Central memory CD8-positive, alpha-beta T cell (primary cell): ENCODE measurements at regions not wholly inside any gene's neighbourhood (a gene's known extent, or its start where the extent isn't known, plus 50 kb on each side); places are given as distances from the start of the nearest gene placed in this dataset.

Experiments
- ATAC-seq: fragments of 150-1000 bp; cut with Tn5 transposase; replicated peaks from 2 replicates; pipeline ENCODE4 v1.10.0; 2022; ENCODE audit warnings: mild to moderate bottlenecking, moderate FRiP score, moderate number of reproducible peaks; ENCODE audit not compliant: poor library complexity, severe bottlenecking; ENCODE audit errors: extremely low read depth
- DNase-seq, 2 donors: peaks; one replicate each; pipeline ENCODE4 v3.0.0; 2021; ENCODE audit warnings: low spot score in 2 of 2
- H3K27ac Mint-ChIP-seq: one replicate; pipeline ENCODE4 v1.8.0; 2022; ENCODE audit warnings: low read depth, mild to moderate bottlenecking, moderate library complexity, mixed read lengths
- H3K27me3 Mint-ChIP-seq: one replicate; pipeline ENCODE4 v1.8.0; 2022; ENCODE audit warnings: mixed read lengths
- H3K36me3 Mint-ChIP-seq: one replicate; pipeline ENCODE4 v1.8.0; 2022; ENCODE audit warnings: mild to moderate bottlenecking, moderate library complexity, mixed read lengths; ENCODE audit not compliant: insufficient read depth
- H3K4me1 Mint-ChIP-seq: one replicate; pipeline ENCODE4 v1.8.0; 2022; ENCODE audit warnings: mixed read lengths
- H3K4me3 Mint-ChIP-seq: one replicate; pipeline ENCODE4 v1.8.0; 2022; ENCODE audit warnings: mild to moderate bottlenecking, moderate library complexity, mixed read lengths
- H3K9me3 Mint-ChIP-seq: one replicate; pipeline ENCODE4 v1.8.0; 2022; ENCODE audit warnings: mixed read lengths

DNA sequence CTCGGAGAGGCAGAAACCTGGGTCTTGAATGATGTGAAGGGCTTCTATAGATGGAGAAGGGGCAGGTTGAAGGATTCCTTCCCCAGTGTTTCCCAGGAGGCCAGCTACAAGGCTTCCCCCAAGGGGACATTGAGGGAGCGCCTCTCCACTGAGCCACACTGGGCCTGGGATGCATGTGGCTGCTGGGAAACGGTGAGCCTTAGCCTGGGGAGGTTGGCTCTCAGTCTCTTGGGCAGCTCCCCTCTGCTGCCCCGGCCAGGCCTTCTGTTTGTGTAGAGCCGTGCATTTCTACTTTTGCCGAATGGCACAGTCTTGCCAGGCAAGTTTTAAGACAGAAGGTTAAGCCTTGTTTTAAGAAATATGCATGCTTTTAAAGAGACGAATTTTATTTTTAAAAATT lies 254.4 kb upstream of the POU3F1 start:
- H3K27ac Mint-ChIP-seq, result no peak overlapping the region
- no peak for ATAC-seq
- H3K36me3 Mint-ChIP-seq, result peaks cover 2% of the 10 kb centered on the region
- no peaks in the 10 kb centered on the region for H3K4me1 Mint-ChIP-seq
- peaks cover 72% of the 10 kb centered on the region for H3K27me3 Mint-ChIP-seq
- no peak overlapping the region for H3K4me3 Mint-ChIP-seq
- DNase-seq, result no peak
- H3K9me3 Mint-ChIP-seq, result no peaks in the 10 kb centered on the region

DNA sequence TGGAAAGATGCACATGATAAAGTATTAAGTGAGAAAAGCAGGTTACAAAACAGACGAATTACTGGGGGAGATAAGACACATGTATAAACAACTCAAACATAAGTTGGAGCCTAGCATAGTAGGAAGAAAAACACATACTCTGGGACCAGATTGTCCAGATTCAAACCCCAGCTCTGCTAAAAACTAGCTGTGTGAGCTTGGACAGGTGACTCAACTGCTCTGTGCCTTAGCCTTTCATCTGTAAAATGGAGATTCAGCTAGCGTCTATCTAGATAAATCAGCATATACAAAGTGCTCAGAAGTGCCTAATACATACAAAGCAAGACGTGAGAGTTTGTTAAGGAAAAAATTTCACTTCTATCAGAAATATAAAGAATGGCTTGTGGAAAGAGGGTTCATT lies 254.0 kb upstream of the POU3F1 start:
- Mint-ChIP-seq H3K27ac (no peak overlapping the region), H3K9me3 (no peaks in the 10 kb centered on the region), H3K4me1 (no peaks in the 10 kb centered on the region), H3K4me3 (no peak overlapping the region), H3K27me3 (peaks cover 69% of the 10 kb centered on the region), H3K36me3 (peaks cover 2% of the 10 kb centered on the region)
- DNase-seq (no peak), ATAC-seq (no peak)

DNA sequence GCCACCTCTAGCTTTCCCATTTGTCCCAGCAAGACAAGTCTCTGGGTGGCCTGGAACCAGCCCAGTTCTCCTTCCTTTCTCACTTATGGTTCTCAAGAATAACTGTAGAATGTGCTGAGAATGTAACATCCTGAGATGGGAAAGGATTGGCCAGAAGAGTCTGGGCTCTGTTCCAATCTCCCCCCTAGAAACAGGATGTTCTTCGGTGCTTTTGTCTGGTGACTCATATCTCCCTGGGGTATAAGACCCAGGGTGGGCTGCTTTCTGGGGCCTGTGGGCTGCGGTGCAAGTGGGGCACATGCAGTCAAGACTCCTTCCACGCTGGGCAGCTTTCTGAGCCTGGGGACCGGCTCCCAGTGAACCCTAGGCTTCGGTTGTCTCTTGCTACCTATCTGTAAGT lies 251.2 kb upstream of the POU3F1 start:
- H3K4me3 Mint-ChIP-seq, result no peak overlapping the region
- H3K27ac Mint-ChIP-seq, result no peak overlapping the region
- no peak for ATAC-seq
- no peak for DNase-seq
- H3K9me3 Mint-ChIP-seq, result no peaks in the 10 kb centered on the region
- peaks cover 2% of the 10 kb centered on the region for H3K36me3 Mint-ChIP-seq
- H3K27me3 Mint-ChIP-seq, result peaks cover 72% of the 10 kb centered on the region
- H3K4me1 Mint-ChIP-seq, result peaks cover 2% of the 10 kb centered on the region

DNA sequence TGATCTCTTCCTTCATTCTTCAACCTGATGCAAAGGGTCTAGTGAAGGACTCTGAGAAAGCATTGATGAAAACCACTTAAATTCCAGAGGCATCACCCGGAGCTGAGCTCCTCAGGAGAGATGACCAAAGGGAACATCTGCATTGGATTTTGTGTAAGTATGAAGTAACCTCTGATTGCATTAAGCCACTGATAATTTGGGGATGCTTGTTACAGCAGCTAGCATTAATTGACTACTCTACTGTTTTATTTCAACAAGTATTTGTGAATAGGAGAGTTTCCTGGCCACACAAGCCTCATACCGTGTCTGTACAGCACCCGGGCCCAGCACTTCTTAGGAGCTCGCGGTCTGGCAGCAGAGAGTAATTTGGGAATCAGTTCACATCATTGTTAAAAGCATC lies 250.7 kb upstream of the POU3F1 start:
- no peak for ATAC-seq
- H3K9me3 Mint-ChIP-seq, result no peaks in the 10 kb centered on the region
- no peak for DNase-seq
- H3K4me3 Mint-ChIP-seq, result no peak overlapping the region
- H3K36me3 Mint-ChIP-seq, result peaks cover 2% of the 10 kb centered on the region
- H3K27me3 Mint-ChIP-seq, result peaks cover 75% of the 10 kb centered on the region
- no peak overlapping the region for H3K27ac Mint-ChIP-seq
- peaks cover 6% of the 10 kb centered on the region for H3K4me1 Mint-ChIP-seq

DNA sequence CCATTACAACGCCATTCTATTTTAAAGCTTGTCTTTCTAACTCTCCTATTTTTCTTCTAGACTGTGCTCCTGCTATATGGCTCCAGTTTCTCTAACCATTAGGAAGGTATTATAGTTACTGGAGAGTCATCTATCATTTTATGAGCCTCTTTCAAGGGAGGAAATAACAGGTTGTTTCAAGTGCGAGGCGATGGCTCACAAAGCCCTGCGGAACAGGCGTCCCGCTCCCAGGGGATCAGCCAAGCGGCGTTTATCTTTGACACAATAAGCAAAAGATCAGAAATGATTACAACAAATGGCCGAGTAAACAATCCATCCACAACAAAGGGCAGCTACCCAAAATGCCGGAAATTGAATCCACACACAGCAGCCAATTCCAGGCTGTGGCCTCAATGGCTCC lies 249.5 kb upstream of the POU3F1 start:
- Mint-ChIP-seq H3K27ac (no peak overlapping the region), H3K9me3 (no peaks in the 10 kb centered on the region), H3K4me3 (no peak overlapping the region), H3K36me3 (peaks cover 2% of the 10 kb centered on the region), H3K4me1 (peaks cover 6% of the 10 kb centered on the region), H3K27me3 (peaks cover 75% of the 10 kb centered on the region)
- ATAC-seq (no peak), DNase-seq (no peak)

DNA sequence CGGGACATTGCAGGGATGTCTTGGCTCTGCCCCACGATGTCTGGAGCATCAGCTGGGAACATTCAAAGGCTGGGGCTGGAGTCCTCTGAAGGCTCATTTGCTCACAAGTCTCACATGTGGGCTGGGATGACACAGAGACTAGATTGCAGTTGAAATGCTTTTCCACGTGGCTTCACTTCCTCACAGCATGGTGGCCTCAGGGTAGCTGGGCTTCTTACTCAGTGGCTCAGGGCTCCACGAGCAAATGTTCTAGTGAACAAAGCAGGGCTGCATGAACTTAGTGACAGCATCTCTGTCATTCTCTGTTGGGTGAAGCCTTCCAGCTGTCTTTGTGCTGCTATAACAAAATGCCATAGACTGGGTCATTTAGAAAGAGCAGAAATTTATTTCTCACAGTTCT lies 247.0 kb upstream of the POU3F1 start:
- H3K4me3 Mint-ChIP-seq, result no peak overlapping the region
- no peak for ATAC-seq
- no peak for DNase-seq
- no peaks in the 10 kb centered on the region for H3K9me3 Mint-ChIP-seq
- H3K36me3 Mint-ChIP-seq, result no peaks in the 10 kb centered on the region
- peaks cover 6% of the 10 kb centered on the region for H3K4me1 Mint-ChIP-seq
- H3K27ac Mint-ChIP-seq, result no peak overlapping the region
- H3K27me3 Mint-ChIP-seq, result peaks cover 71% of the 10 kb centered on the region

DNA sequence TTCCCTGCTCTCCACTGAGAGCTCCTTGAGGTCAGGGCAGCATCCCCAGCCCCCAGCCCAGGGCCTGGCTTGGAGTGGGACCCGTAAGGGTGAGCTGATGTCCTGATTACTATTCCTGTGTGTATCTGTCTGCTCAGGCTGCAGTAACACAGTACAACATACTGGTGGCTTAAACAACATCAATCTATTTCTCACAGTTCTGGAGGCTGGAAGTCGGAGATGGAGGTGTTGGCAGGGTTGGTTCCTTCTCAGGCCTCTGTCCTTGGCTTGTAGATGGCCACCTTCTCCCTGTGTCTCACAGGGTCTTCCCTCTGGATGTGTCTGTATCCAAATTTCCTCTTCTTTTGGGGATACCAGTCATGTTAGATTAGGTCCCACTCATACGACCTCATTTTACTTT lies 246.4 kb upstream of the POU3F1 start:
- H3K27me3 Mint-ChIP-seq, result peaks cover 65% of the 10 kb centered on the region
- no peak overlapping the region for H3K27ac Mint-ChIP-seq
- H3K9me3 Mint-ChIP-seq, result no peaks in the 10 kb centered on the region

DNA sequence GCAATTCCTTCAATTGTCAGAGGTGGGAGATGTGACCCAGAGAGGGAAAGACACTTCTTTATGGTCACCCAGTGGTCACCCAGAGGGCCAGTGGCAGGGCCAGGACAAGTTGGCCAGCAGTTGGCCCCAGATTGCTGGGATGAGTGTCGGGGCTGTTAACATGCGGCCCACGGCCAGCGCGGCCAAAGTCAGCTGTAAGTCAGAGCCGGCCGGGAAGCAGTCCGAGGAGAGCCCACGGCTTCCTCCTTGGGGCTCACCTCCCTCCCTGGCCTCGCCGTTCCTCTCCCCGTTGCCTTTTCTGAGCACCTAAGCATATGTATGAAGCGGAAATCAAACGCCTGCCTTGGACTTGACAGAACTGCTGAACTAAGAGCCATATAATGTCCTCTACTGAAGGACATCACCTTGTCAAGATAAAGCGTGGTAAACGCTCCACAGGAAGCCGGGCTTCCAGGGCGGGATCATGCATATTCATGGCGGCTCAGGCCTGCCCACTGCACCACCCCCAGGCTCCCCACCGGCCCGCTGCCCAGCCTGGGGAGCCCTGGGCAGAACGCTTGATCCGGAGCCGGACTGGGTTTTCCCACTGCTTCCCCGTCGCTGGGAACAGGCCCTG lies 245.4 kb upstream of the POU3F1 start:
- DNase-seq (no peak), ATAC-seq (no peak)
- H3K4me3 Mint-ChIP-seq, result no peak overlapping the region
- no peaks in the 10 kb centered on the region for H3K9me3 Mint-ChIP-seq
- no peaks in the 10 kb centered on the region for H3K36me3 Mint-ChIP-seq
- H3K27ac Mint-ChIP-seq, result no peak overlapping the region
- peaks cover 6% of the 10 kb centered on the region for H3K4me1 Mint-ChIP-seq
- H3K27me3 Mint-ChIP-seq, result peaks cover 58% of the 10 kb centered on the region

More for the DNA sequence above, 246.4 kb upstream of the POU3F1 start:
- no peak for DNase-seq
- Mint-ChIP-seq H3K36me3 (no peaks in the 10 kb centered on the region), H3K4me1 (peaks cover 6% of the 10 kb centered on the region), H3K4me3 (no peak overlapping the region)
- no peak for ATAC-seq

DNA sequence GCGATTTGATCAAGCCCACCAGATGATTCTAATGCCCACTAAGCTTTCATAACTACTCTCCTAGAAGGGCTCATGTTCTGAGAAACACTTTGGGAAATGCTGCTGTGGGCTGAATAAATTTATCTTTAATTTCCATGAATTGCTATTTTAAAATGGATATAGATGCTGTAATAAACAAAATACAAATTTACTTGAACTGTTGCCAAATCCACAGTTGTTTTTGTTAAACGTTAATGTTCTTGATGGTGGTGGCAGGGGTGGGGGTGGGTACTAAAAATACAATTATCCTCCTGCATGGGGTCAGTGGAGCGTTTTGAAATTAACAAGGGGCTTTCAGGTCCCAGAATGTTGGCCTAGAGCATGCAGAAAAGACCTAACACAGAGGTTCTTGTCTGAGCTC lies 244.7 kb upstream of the POU3F1 start:
- H3K4me1 Mint-ChIP-seq, result peaks cover 6% of the 10 kb centered on the region
- H3K4me3 Mint-ChIP-seq, result no peak overlapping the region
- DNase-seq (no peak), ATAC-seq (no peak)
- H3K27me3 Mint-ChIP-seq, result peaks cover 51% of the 10 kb centered on the region
- H3K9me3 Mint-ChIP-seq, result no peaks in the 10 kb centered on the region
- H3K36me3 Mint-ChIP-seq, result no peaks in the 10 kb centered on the region
- H3K27ac Mint-ChIP-seq, result no peak overlapping the region

DNA sequence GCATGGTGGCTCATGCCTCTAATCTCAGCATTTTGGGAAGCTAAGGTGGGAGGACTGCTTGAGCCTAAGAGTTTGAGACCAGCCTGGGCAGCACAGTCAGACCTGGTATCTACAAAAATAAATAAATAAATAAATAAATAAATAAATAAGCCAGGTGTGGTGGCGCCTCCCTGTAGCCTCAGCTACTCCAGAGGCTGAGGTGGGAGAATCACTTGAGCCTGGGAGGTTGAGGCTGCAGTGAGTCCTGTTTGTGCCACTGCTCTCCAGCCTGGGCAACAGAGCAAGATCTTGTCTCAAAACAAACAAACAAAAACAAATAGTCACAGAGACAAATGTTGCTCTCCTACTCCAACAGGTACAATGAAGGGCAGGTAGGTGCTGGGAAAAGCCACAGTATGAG lies 242.4 kb upstream of the POU3F1 start:
- Mint-ChIP-seq H3K27ac (no peak overlapping the region), H3K36me3 (no peaks in the 10 kb centered on the region), H3K27me3 (peaks cover 35% of the 10 kb centered on the region), H3K9me3 (no peaks in the 10 kb centered on the region), H3K4me3 (no peak overlapping the region), H3K4me1 (peaks cover 6% of the 10 kb centered on the region)
- no peak for ATAC-seq
- DNase-seq, result no peak

DNA sequence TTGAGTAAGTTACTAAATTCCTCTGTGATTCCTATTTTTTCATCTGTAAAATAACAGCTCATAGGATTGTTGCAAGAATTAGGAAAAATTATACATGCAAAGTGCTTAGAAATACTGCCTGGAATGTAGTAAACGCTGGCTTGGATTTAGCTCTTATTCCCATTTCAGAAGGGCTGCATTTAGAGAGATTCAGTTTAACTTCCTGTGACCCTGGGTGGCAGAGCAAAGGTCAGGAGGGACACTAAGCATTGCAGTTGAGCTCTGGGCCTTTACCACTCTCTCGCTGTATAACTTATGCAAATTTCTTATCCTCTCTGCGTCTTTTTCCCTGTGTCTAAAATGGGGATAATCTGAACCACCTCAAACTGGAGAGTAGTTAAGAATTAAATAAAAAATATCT lies 241.0 kb upstream of the POU3F1 start:
- Mint-ChIP-seq H3K9me3 (no peaks in the 10 kb centered on the region), H3K4me3 (no peak overlapping the region), H3K4me1 (peaks cover 1% of the 10 kb centered on the region), H3K27me3 (peaks cover 37% of the 10 kb centered on the region), H3K36me3 (peaks cover 1% of the 10 kb centered on the region), H3K27ac (no peak overlapping the region)
- ATAC-seq, result no peak
- DNase-seq, result no peak

DNA sequence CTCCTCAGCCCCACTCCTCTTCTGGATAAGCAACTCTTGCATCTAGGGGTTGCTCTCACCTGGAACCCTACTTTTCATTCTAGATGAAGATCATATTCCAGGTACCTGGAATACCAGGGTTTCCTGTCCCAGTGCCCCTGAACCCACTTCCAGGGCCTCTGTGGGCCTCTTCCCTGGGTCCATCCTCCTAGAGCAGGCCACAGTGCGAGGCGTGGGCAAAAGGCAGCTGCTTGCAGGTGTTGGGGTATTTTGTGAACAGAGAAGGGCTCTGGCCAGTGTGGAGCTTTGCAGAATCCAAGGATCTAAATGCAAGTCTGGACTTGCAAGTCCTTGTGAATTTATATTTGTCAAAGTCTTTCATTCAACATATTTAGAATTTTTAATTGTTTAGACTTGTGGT lies 240.4 kb upstream of the POU3F1 start:
- H3K4me1 Mint-ChIP-seq, result no peaks in the 10 kb centered on the region
- H3K27ac Mint-ChIP-seq, result no peak overlapping the region
- peaks cover 1% of the 10 kb centered on the region for H3K36me3 Mint-ChIP-seq
- no peaks in the 10 kb centered on the region for H3K9me3 Mint-ChIP-seq
- ATAC-seq (no peak), DNase-seq (peak in 1 of 2 donors; percentile 5)
- no peak overlapping the region for H3K4me3 Mint-ChIP-seq
- H3K27me3 Mint-ChIP-seq, result peaks cover 37% of the 10 kb centered on the region

DNA sequence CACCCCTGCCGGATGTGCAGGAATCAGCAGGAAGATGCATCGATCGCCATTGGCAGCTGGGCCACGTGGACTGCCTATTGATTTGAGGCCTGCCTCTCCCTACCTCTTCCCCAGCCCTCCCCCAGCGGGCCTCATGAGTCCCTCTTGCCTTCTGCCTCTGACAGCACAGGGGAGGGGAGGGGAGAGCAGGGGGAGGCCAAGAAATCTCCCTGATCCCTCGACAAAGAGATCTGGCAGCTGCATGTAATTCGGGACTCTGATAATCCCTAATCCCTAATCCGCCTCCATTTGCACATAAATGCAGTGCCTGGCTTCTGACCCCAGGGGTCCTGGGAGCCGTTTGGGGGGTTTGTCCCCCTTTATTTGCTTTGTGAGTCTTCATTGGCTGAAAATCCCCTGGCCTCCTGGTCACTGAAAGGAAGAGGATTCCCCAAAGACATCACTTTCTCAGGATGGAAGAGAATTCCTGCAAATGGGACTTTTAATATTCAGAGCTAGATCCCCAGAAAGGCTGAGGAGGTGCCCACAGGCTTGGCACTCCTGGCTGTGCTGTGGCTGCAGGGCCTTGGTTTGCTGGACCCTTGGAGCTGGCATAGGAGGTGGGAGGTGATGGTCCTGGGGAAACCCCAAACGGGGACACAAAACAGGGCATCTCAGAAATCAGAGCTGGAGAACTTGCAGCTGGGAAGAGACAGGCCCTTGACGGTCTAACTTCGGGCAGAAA lies 239.4 kb upstream of the POU3F1 start:
- DNase-seq (peak in 1 of 2 donors; percentile 9), ATAC-seq (no peak)
- H3K27ac Mint-ChIP-seq, result no peak overlapping the region
- H3K27me3 Mint-ChIP-seq, result peaks cover 37% of the 10 kb centered on the region
- no peaks in the 10 kb centered on the region for H3K4me1 Mint-ChIP-seq
- H3K36me3 Mint-ChIP-seq, result peaks cover 1% of the 10 kb centered on the region
- H3K4me3 Mint-ChIP-seq, result no peak overlapping the region
- H3K9me3 Mint-ChIP-seq, result no peaks in the 10 kb centered on the region
